Vagina (tissue), 2 donors: ENCODE measurements at regions not wholly inside any gene's neighbourhood (a gene's known extent, or its start where the extent isn't known, plus 50 kb on each side); places are given as distances from the start of the nearest gene placed in this dataset.
"Not testable (repeated sequence)": the region's sequence is repeated elsewhere in the genome, so short reads cannot be mapped to it uniquely, and the experiment has no call there.

ENCODE experiments used
- DNase-seq, 2 donors: peaks; one replicate each; pipeline ENCODE4 v3.0.0-alpha.2; 2017; ENCODE audit errors: extremely low spot score in 2 of 2
- H3K27ac ChIP-seq: fragments of 200-600 bp; sonication (generic); one replicate; pipeline ENCODE4 v1.5.1; 2019
- H3K27me3 ChIP-seq: fragments of 200-600 bp; sonication (generic); one replicate; pipeline ENCODE4 v1.5.1; 2019
- H3K36me3 ChIP-seq, 2 donors: fragments of 200-600 bp; sonication (generic); one replicate each; pipeline ENCODE4 v1.5.1; 2017 to 2019
- H3K4me1 ChIP-seq: fragments of 200-600 bp; sonication (generic); one replicate; pipeline ENCODE4 v1.5.1; 2019
- H3K4me3 ChIP-seq, 2 donors: fragments of 200-600 bp; sonication (generic); 1 replicate in 1 of 2; 2 replicates in 1 of 2; pipeline ENCODE4 v1.5.1; 2016 to 2019
- H3K9me3 ChIP-seq: fragments of 200-600 bp; sonication (generic); one replicate; pipeline ENCODE4 v1.5.1; 2019
- CTCF ChIP-seq, 3 experiments: fragments of 450-650 bp in 2 of 3; fragments of 200-600 bp in 1 of 3; sonication (generic) in 1 of 3; IDR thresholded peaks; one replicate each; pipeline ENCODE4 v1.5.1; 2017 to 2019; ENCODE audit warnings: antibody characterized with exemption in 3 of 3, mild to moderate bottlenecking in 2 of 3, moderate library complexity in 2 of 3
- POLR2A ChIP-seq, 2 donors: fragments of 450-650 bp; IDR thresholded peaks; one replicate each; pipeline ENCODE4 v1.6.1; 2017; ENCODE audit warnings: antibody characterized with exemption in 2 of 2, mild to moderate bottlenecking in 2 of 2, moderate library complexity in 2 of 2
- POLR2AphosphoS5 ChIP-seq, 2 donors: sonication (generic); formaldehyde crosslinking; IDR thresholded peaks; one replicate each; pipeline ENCODE4 v1.9.0; 2017; ENCODE audit warnings: antibody characterized with exemption in 2 of 2, mild to moderate bottlenecking in 2 of 2, low read depth in 1 of 2; ENCODE audit not compliant: insufficient read depth in 1 of 2
- intact Hi-C: fragments of 100-400 bp; cut with DNase I; formaldehyde crosslinking; loops from one replicate; pipeline ENCODE4 v1.15.1; 2023

- intact Hi-C loops = no loop called here
- Histone ChIP-seq H3K9me3 (no peaks in the 10 kb centered on the region), H3K36me3 (no peaks in the 10 kb centered on the region), H3K4me1 (no peaks in the 10 kb centered on the region), H3K27ac (no peak overlapping the region), H3K27me3 (no peaks in the 10 kb centered on the region), H3K4me3 (no peak overlapping the region)
- DNase-seq = no peak
- no peak for TF ChIP-seq POLR2AphosphoS5 (IDR thresholded peaks at IDR 0.05; ENCODE audit: insufficient read depth in 1 of 2, low read depth in 1 of 2)
- no peak for TF ChIP-seq POLR2A (IDR thresholded peaks at IDR 0.05)
- no peak for TF ChIP-seq CTCF (IDR thresholded peaks at IDR 0.05)
Measured at GRCh38 chr9:110029429-110029955, 178.5 kb downstream of the C9orf152 start.

- H3K27me3 ChIP-seq = no peaks in the 10 kb centered on the region
- no peak overlapping the region for H3K4me3 ChIP-seq
- TF ChIP-seq POLR2AphosphoS5 (IDR thresholded peaks at IDR 0.05; ENCODE audit: insufficient read depth in 1 of 2, low read depth in 1 of 2) = no peak
- no peak for TF ChIP-seq POLR2A (IDR thresholded peaks at IDR 0.05)
- TF ChIP-seq CTCF (IDR thresholded peaks at IDR 0.05) = no peak
- no peaks in the 10 kb centered on the region for H3K9me3 ChIP-seq
- intact Hi-C loops = no loop called here
- H3K4me1 ChIP-seq = no peaks in the 10 kb centered on the region
- no peak overlapping the region for H3K27ac ChIP-seq
- no peaks in the 10 kb centered on the region for H3K36me3 ChIP-seq
- DNase-seq = no peak
Measured at GRCh38 chr9:110029956-110030480, 177.9 kb downstream of the C9orf152 start.

GRCh38 chr9:110030632-110031031 lies 177.3 kb downstream of the C9orf152 start:
- Histone ChIP-seq H3K4me3 (no peak overlapping the region), H3K4me1 (no peaks in the 10 kb centered on the region), H3K36me3 (no peaks in the 10 kb centered on the region), H3K9me3 (no peaks in the 10 kb centered on the region), H3K27me3 (no peaks in the 10 kb centered on the region), H3K27ac (no peak overlapping the region)
- no peak for DNase-seq
- intact Hi-C loops = no loop called here
- TF ChIP-seq CTCF (IDR thresholded peaks at IDR 0.05) = no peak
- no peak for TF ChIP-seq POLR2AphosphoS5 (IDR thresholded peaks at IDR 0.05; ENCODE audit: insufficient read depth in 1 of 2, low read depth in 1 of 2)
- TF ChIP-seq POLR2A (IDR thresholded peaks at IDR 0.05) = no peak

- no peak overlapping the region for H3K4me3 ChIP-seq
- no peaks in the 10 kb centered on the region for H3K9me3 ChIP-seq
- no peaks in the 10 kb centered on the region for H3K4me1 ChIP-seq
- no peak for DNase-seq
- H3K36me3 ChIP-seq = no peaks in the 10 kb centered on the region
- TF ChIP-seq CTCF (IDR thresholded peaks at IDR 0.05) (no peak), POLR2AphosphoS5 (IDR thresholded peaks at IDR 0.05; ENCODE audit: insufficient read depth in 1 of 2, low read depth in 1 of 2) (no peak), POLR2A (IDR thresholded peaks at IDR 0.05) (no peak)
- H3K27ac ChIP-seq = no peak overlapping the region
- H3K27me3 ChIP-seq = no peaks in the 10 kb centered on the region
- intact Hi-C loops = no loop called here
Measured at GRCh38 chr9:110031511-110032173, 176.3 kb downstream of the C9orf152 start.

GRCh38 chr9:110032532-110032931 lies 175.4 kb downstream of the C9orf152 start:
- H3K9me3 ChIP-seq, H3K27me3 ChIP-seq, DNase-seq, intact Hi-C loops, H3K27ac ChIP-seq, H3K36me3 ChIP-seq, H3K4me3 ChIP-seq, H3K4me1 ChIP-seq: not testable (repeated sequence)
